Testis (tissue), 2 donors: ENCODE measurements at regions not wholly inside any gene's neighbourhood (a gene's known extent, or its start where the extent isn't known, plus 50 kb on each side); places are given as distances from the start of the nearest gene placed in this dataset.

Experiments used
- POLR2A ChIP-seq: fragments of 450-650 bp; IDR thresholded peaks from one replicate; pipeline ENCODE4 v1.6.1; 2017; ENCODE audit warnings: antibody characterized with exemption, mild to moderate bottlenecking, moderate library complexity
- TF ChIP-seq, protein P1 (sequence below), 3 experiments: fragments of 450-650 bp in 2 of 3; fragments of 200-600 bp in 1 of 3; sonication (generic) in 1 of 3; IDR thresholded peaks; one replicate each; pipeline ENCODE4 v1.5.1; 2016 to 2019; ENCODE audit warnings: antibody characterized with exemption in 3 of 3, mild to moderate bottlenecking in 2 of 3, moderate library complexity in 1 of 3

DNA sequence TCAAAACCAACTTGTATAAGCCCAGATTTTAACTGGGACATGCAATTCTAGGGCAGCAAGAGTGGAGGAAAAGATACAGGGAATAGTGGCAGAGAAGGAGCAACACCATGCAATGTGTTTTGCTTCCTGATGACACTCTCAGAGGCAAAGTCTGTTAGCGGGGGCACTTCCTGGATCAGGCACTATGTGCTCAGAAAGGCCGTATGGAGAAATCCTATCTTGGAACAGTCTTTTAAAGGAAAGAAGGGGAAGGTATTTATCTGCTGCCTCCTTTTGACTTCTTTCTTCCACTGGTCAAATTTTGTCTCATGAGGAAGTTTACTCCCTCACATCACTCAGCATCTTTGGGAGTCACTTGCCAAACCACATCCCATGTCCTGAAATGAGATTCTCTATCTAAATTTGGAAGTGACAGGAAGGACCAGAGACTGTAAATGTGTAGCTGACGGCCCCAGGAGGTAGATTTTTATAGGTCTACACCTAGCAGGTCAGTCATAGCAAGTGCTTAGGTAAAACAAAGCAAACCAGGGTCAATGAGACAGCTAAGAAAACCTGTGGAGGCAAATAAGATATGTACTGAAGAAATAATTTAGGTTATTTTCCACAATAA is 91.7 kb upstream of the ELOVL5 start:
- TF ChIP-seq, protein P1, sequence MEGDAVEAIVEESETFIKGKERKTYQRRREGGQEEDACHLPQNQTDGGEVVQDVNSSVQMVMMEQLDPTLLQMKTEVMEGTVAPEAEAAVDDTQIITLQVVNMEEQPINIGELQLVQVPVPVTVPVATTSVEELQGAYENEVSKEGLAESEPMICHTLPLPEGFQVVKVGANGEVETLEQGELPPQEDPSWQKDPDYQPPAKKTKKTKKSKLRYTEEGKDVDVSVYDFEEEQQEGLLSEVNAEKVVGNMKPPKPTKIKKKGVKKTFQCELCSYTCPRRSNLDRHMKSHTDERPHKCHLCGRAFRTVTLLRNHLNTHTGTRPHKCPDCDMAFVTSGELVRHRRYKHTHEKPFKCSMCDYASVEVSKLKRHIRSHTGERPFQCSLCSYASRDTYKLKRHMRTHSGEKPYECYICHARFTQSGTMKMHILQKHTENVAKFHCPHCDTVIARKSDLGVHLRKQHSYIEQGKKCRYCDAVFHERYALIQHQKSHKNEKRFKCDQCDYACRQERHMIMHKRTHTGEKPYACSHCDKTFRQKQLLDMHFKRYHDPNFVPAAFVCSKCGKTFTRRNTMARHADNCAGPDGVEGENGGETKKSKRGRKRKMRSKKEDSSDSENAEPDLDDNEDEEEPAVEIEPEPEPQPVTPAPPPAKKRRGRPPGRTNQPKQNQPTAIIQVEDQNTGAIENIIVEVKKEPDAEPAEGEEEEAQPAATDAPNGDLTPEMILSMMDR (IDR thresholded peaks at IDR 0.05) = no peak
- no peak for TF ChIP-seq POLR2A
